Cardiac septum (tissue), 1 donor: ENCODE measurements at regions not wholly inside any gene's neighbourhood (a gene's known extent, or its start where the extent isn't known, plus 50 kb on each side); places are given as distances from the start of the nearest gene placed in this dataset.

ENCODE experiments used
- DNase-seq: peaks from one replicate; pipeline ENCODE4 v3.0.0-alpha.2; 2020; ENCODE audit warnings: low spot score
- intact Hi-C: fragments of 100-400 bp; cut with DNase I; formaldehyde crosslinking; loops from one replicate; pipeline ENCODE4 v1.14.0; 2022
- donor health status: DM: no; HTN: no; CAD: no.

GRCh38 chr6:17047889-17048288, 54.0 kb upstream of the STMND1 start:
- intact Hi-C loops: no loop called here
- no peak for DNase-seq

DNA sequence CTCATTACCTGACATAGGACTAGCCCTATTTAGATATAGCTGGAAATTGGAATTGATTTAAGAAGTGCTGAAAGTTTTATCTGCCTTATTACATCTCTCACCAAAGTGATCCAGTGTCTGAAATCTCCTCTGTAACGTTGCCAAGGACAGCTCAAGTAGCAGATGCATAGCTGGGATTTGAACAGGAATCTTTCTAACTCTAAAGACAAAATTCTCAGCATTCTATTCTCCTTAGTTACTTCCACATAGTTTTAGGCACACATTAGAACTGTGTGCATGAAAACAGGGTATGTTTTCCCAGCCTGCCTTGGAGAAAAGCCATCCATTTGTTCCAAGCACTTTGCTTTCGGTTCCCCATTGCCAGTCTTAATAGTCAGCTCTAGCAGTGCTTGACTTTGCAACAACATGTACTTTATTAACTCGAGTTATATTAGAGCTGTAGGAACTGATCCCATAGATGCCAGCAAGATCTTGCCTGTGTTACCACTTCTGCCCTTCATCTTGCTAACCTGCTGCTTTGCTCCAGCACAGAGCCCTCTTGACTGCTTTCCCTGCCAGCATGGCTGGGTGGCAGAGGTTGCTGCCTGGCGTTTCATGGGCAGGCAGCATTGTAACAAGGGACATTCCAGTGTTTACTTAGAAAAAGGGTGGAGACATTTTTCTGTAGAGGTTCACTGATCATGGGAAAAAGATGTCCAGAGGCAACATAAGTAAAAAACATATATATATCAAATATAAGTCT, 56.1 kb upstream of the STMND1 start:
- intact Hi-C loops: no loop called here
- no peak for DNase-seq

- intact Hi-C loops: no loop called here
- no peak for DNase-seq
These were observed 58.7 kb upstream of the STMND1 start for GRCh38 chr6:17043148-17043522.

DNA sequence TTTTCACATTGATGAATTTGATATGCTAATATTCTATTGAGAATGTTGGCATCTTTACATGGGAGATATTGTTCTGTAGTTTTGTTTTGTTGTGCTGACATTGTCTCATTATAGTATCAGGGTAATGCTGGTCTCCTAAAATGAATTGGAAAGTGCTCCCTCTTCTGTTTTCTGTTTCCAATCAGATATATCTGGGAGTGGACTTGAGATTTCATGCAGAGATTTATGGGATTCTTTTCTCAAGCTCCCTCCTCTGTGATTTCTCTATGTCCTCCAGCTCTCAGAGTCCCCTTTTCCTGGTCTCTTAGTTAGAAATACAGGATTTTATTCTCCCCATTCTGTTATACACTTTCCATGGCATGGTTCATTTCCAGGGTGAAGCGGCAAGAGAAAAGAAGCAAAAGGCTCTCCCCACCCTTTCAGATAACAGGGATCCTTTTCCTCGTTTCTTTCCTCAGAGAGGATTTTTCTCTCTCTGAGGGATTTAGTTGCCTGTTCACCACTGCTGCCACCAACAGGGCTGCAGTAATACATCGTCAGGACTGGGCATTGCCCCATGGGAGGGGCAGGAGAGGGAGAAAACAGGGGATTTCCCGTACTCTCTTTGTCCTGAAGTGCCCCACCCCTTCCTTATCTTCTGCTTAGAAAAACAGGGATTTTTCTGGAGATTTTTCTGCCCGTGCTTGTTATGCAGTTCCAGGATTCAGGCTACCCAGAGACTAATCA, 59.3 kb upstream of the STMND1 start:
- intact Hi-C loops: no loop called here
- DNase-seq: no peak

DNA sequence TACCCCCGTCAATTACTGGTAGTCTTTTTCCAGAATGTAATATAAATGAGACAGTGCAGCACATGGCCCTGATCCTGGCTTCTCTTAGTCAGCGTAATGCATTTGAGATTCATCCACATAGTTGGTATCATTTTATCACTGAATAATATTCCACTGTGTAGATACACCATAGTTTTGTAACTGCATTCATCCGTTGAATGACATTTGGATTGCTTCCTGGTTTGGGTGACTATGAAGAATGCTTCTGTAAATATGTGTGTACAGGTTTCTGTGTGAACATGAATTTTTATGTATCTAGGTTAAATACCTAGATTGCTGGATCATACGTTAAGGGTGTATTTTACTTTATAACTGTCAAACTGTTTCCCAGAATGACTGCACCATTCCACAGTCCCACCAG, 62.6 kb upstream of the STMND1 start:
- no peak for DNase-seq

GRCh38 chr6:17038316-17038715, 63.5 kb upstream of the STMND1 start:
- no peak for DNase-seq
- intact Hi-C loops: no loop called here

More for the DNA sequence above, 62.6 kb upstream of the STMND1 start:
- intact Hi-C loops: no loop called here

DNA sequence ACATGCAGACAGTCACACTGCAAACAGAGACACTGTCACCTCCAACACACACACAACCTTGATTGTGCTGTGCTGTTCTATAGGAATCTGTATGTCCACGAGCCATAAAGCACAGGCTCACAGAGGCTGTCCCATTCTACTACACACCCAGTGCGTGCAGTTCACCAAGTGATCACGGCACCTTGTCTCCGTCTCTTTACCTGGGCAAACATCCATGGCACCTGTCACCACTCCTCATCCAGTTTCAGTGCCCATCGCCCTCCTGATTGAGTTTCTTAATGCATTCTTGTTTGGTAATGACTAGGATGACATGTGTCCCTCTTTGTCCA, 65.8 kb upstream of the STMND1 start:
- intact Hi-C loops: no loop called here
- no peak for DNase-seq

DNA sequence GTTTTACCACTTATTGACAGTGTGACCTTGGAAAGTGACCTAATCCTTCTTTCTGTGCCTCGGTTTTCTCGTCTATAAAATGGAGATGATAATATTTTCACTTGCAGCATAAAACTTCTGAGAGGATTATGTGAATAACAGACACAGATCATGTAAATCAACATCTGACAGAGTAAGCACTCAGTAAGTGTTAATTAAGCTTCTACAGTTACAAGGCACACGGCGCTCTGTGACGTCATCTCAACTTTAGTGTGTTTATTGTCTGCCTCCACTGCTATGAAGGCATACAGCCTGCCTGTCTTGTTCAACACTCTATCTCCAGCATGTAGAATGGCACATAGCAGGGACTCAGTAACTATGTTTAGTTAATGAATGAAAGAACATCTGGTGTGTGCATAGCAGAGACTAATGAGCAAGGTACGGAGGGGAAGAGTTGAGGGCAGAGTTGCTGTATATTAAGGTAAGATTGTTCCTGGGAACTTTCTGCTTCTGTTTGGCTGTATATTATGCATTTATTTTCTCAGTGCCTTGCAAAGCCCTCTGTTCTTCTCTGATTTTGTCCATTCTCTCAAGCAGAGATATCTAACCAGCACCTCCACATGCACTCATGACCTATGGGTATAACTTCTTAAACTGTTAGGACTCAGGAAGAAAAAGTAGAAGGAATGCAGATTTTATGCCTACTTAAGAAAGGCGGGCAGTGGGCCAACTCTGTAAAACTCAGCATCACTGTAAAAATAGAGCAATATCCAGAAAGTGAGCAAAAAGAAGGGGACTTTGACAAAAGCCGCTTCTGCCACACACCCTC, 66.4 kb upstream of the STMND1 start:
- no peak for DNase-seq
- intact Hi-C loops: no loop called here

DNA sequence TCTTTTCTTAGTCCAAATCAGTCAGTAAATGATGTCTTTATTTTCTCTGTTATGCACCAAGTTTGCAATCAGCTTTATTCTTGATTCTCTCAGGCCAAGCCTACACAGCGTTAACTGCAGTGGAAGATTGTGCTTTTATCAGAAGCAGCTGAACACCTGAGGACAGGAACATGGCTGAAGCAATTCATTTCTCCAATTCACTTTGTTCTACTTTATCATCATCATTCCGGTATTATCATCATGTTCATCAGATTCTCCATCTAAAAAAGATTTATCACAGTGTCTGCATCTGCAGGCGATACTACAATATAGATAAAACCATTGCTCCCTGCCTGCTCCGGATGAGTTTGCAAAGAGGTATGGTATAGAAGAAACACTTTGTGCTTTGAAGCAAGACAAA, 68.1 kb upstream of the STMND1 start:
- DNase-seq: no peak
- intact Hi-C loops: no loop called here

DNA sequence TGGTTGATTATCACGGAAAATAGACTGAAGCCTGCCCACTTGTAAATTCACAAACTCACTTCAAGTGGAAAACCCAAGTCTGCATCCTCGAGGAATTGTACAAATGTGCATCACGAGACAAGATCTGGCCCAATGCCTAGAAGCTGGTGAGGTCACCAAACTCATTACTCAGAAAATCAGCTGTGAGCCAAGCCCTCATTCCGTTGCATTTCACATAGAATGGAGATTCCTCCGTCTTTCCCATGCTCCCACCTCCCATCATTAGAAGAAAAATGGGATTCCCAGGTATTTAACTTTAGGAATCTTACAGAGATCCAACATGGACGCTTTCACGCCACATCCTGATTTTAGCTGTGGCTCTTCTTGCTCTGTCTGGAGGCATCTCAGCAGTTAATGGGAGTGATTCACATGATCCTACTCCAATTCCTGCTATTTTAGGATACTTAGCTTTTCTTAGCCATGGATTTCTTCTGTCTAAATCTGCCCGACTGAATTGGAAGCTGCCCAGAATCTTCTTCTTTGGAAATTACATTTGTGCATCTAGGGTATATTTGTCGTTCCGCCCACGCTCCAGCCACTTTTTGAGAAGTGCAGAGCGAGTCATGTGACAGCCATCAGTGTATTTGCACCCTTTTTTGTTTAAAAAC, 68.7 kb upstream of the STMND1 start:
- intact Hi-C loops: no loop called here
- DNase-seq: no peak

GRCh38 chr6:17032590-17032987, 69.3 kb upstream of the STMND1 start:
- intact Hi-C loops: no loop called here
- DNase-seq: no peak

GRCh38 chr6:17031961-17032360, 69.9 kb upstream of the STMND1 start:
- intact Hi-C loops: no loop called here
- no peak for DNase-seq

DNA sequence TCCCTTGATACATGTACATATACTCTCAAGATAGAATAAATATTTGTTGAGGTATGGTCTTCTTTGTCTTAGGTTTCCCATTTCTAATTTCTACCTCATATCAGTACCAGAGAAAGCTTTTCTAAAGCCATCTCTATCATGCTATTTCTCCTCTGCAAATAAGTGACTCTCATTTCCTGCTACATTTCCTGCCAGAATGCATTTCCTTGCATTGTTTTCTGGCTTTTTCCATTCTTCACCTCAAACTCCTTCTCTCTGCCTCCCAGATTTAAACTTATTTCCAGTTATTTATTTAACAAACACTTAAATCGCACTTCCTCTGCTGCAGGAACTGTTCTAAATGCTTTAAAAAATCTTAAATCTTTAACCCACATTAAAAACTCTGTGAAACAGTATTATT, 74.4 kb upstream of the STMND1 start:
- DNase-seq: no peak
- intact Hi-C loops: no loop called here

DNA sequence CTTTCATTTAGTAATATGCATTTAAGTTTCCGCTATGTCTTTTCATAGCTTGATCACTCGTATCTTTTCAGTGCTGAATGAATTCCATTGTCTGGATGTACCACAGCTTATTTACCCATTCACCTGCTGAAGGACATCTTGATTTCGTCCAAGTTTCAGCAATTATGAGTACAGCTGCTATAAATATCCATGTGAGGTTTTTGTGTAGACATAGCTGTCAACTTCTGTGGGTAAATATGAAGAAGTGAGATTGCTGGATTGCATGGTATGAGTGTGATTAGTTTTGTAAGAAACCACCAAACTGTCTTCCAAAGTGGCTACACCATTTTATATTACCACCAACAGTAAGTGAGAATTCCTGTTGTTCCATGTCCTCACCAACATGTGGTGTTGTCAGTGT, 79.2 kb upstream of the STMND1 start:
- DNase-seq: no peak
- intact Hi-C loops: no loop called here

DNA sequence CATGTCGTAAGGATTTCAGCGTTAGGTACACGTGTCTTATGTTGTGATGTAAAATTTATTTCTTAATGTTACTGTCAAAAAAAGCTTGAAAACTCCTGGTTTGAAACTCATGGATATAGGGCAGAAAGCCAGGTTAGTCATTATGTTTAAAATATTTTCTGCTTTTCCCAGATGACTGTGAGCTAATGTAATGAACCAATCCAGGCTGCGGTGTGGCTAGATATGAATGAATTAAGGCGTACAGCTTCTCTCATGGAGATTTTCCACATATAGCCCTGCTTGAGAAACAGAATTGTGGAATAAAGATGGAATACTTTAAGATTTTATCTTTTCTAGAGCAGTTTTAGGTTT, 80.3 kb upstream of the STMND1 start:
- intact Hi-C loops: no loop called here
- no peak for DNase-seq

DNA sequence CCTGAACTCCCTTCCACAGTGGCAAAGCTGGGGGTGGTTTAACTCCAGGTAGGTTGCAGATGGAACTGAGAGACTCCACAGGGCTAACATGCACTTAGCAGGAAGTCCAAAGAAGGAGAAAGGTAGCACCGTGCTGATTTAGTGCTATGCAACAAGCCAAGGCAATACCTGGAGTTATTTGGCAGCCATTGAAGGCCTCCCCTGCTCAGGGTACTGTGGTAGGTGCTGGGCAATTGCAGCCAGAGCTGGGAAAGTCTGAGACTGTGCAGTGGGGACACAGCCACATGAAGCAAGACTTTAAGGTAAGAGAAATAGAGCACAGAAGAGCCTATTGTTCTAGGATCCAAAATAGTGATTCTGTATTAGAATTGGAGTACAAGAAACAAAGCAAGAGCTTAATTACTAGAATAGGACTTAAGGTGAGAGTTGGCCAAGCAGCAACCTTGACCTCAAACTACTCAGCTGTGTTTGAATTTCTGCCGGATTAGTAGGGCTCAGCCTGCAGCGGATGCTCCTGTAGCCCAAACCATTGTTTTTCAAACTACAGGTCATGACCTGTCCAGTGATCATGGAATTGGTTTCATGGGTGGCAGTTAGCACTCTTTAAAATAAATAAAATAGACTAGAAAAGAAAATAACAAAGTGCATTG, 80.8 kb upstream of the STMND1 start:
- intact Hi-C loops: no loop called here
- no peak for DNase-seq

DNA sequence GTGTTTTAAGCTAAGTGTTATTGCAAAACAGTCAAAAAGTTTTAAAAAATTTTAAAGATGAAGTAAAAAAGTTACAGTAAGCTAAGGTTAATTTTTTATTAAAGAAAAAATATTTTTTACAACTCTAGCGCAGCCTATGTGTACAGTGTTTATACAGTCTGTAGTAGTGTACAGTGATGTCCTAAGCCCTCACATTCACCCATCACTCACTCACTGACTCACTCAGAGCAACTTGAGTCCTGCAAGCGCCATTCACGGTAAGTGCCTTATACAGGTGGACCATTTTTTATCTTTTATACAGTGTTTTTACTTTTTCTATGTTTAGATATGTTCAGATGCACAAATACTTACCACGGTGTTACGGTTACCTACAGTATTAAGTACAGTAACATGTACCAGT, 83.4 kb upstream of the STMND1 start:
- DNase-seq: no peak
- intact Hi-C loops: no loop called here

DNA sequence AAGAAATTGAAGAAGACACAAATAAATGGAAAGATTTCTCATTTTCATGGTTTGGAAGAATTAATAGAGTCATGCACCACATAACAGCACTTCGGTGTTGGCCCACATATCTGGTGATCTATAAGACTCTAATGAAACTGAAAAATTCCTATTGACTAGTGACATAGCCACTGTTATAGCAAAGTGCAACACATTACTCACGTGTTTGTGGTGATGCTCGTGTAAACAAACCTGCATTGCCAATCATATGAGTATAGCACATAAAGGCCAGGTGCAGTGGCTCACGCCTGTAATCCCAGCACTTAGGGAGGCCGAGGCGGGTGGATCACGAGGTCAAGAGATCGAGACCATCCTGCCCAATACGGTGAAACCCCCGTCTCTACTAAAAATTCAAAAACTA, 84.4 kb upstream of the STMND1 start:
- DNase-seq: no peak
- intact Hi-C loops: no loop called here

DNA sequence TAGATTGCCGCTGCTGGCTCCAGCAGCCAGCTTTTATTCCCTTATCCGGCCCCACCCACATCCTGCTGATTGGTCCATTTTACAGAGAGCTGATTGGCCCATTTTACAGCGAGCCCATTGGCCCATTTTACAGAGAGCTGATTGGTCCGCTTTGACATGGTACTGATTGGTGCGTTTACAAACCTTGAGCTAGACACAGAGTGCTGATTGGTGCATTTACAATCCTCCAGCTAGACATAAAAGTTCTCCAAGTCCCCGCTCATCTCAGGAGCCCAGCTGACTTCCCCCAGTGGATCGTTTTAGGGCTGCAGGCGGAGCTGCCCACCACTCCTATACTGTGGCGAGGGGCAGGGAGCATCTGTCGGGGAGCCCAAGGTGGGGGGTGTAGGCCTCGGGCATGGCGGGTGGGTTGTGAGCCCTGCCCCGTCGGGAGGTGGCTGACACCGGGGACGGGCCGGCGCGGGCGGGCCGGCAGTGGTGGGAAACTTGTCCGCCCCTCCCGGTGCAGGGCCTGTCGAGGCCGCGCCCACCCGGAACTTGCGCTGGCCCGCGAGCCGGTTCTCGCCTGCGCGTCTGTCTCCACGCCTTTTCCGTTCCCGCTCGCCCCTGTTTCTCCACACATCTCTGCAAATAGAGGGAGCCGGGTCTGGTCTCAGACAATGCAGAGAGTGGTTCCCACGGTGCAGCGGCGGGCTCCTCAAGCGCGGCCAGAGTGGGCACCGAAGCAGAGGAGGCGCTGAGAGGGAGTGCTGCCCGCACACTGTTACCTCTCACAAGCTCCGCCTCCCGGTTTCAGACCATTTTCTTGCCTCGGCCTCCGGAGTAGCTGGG, 86.1 kb upstream of the STMND1 start:
- intact Hi-C loops: no loop called here
- DNase-seq: no peak
